ENCODE measurements at regions not wholly inside any gene's neighbourhood (a gene's known extent, or its start where the extent isn't known, plus 50 kb on each side); places are given as distances from the start of the nearest gene placed in this dataset.

GRCh38 chr6:103820148-103820547, 1039.6 kb downstream of the HACE1 start (continued):
- TF ChIP-seq NANOG (IDR thresholded peaks at IDR 0.05; ENCODE audit: insufficient read depth, low read depth, low read length, poor library complexity, severe bottlenecking): no peak
- no peak for TF ChIP-seq CHD2 (IDR thresholded peaks at IDR 0.05; ENCODE audit: low read length)
- no peak for TF ChIP-seq ASH2L (IDR thresholded peaks at IDR 0.05; ENCODE audit: low read length)
- TF ChIP-seq, protein P1, sequence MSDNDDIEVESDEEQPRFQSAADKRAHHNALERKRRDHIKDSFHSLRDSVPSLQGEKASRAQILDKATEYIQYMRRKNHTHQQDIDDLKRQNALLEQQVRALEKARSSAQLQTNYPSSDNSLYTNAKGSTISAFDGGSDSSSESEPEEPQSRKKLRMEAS (IDR thresholded peaks at IDR 0.05): no peak
- no peak for TF ChIP-seq TEAD4 (IDR thresholded peaks at IDR 0.05; ENCODE audit: low read depth, low read length)

Data from H1 (cell line).